PC-9 (cell line): ENCODE measurements at regions not wholly inside any gene's neighbourhood (a gene's known extent, or its start where the extent isn't known, plus 50 kb on each side); places are given as distances from the start of the nearest gene placed in this dataset.
"Not testable (repeated sequence)": the region's sequence is repeated elsewhere in the genome, so short reads cannot be mapped to it uniquely, and the experiment has no call there.

Experiments used
- CTCF ChIP-seq: fragments of 200-600 bp; sonication (generic); conservative IDR thresholded peaks from 2 replicates; pipeline ENCODE4 v1.6.1; 2017; ENCODE audit warnings: mixed run types, antibody characterized with exemption, mild to moderate bottlenecking, moderate library complexity
- EZH2 ChIP-seq: fragments of 200-600 bp; sonication (generic); IDR thresholded peaks from 2 replicates; pipeline ENCODE4 v1.8.0; 2017; ENCODE audit warnings: antibody characterized with exemption, low read depth

- not testable (repeated sequence) for TF ChIP-seq CTCF, EZH2
Observed at GRCh38 chr11:25579554-25579953, 752.4 kb upstream of the ANO3 start.
